HUES64 (cell line): ENCODE measurements at regions not wholly inside any gene's neighbourhood (a gene's known extent, or its start where the extent isn't known, plus 50 kb on each side); places are given as distances from the start of the nearest gene placed in this dataset.
"Not testable (repeated sequence)": the region's sequence is repeated elsewhere in the genome, so short reads cannot be mapped to it uniquely, and the experiment has no call there.

Source experiments
- H3K27ac ChIP-seq: 2 replicates; pipeline ENCODE4 v1.7.0; 2013; ENCODE audit warnings: low read depth, low read length, inconsistent platforms
- H3K27me3 ChIP-seq: 2 replicates; pipeline ENCODE4 v1.6.1; 2013; ENCODE audit warnings: mild to moderate bottlenecking, low read length; ENCODE audit not compliant: insufficient read depth
- H3K36me3 ChIP-seq: 2 replicates; pipeline ENCODE4 v1.6.1; 2013; ENCODE audit warnings: mild to moderate bottlenecking, low read length; ENCODE audit not compliant: insufficient read depth
- H3K4me1 ChIP-seq: 2 replicates; pipeline ENCODE4 v1.6.1; 2013; ENCODE audit warnings: mild to moderate bottlenecking, low read length, moderate library complexity; ENCODE audit not compliant: insufficient read depth
- H3K4me3 ChIP-seq: 2 replicates; pipeline ENCODE4 v1.5.1; 2013; ENCODE audit warnings: mild to moderate bottlenecking, low read length, moderate library complexity
- H3K9ac ChIP-seq: 2 replicates; pipeline ENCODE4 v1.6.1; 2013; ENCODE audit warnings: mild to moderate bottlenecking, low read depth, low read length
- H3K9me3 ChIP-seq: 2 replicates; pipeline ENCODE4 v1.6.1; 2013; ENCODE audit warnings: low read depth, low read length; ENCODE audit not compliant: insufficient read depth
- WGBS: fragments of 150-250, 120-280 bp; methylation state at CpG from one replicate; pipeline ENCODE4 v1.1.7; 2013; ENCODE audit warnings: missing lambda C conversion rate; 5-methylcytosine and 5-hydroxymethylcytosine counted together

GRCh38 chr5:3163626-3164025 lies 412.1 kb upstream of the IRX2 start:
- Histone ChIP-seq H3K27me3 (no peaks in the 10 kb centered on the region), H3K4me3 (no peak overlapping the region), H3K9ac (no peak overlapping the region), H3K36me3 (no peaks in the 10 kb centered on the region), H3K9me3 (peaks cover 23% of the 10 kb centered on the region), H3K27ac (no peak overlapping the region), H3K4me1 (no peaks in the 10 kb centered on the region)
- 93% methylated on average over 6 of the region's 6 CpGs for WGBS

DNA sequence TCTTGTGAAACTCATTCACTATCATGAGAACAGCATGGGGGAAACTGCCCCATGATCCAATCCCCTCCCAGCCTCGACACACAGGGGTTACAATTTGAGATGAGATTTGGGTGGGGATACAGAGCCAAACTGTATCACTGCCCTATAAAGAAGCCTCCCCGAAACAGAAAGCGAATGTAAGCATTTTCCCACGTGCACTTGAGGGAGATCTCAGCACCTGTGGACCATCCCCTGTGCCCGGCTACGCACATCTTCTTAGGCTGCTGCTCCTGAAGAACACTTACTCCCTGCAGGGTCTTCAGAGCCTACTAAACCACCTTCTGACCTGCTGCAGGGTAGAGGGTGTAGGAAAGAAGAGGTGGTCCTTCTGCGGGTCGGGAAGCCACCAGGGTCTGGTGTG lies 410.2 kb upstream of the IRX2 start:
- Histone ChIP-seq H3K36me3 (no peaks in the 10 kb centered on the region), H3K27ac (no peak overlapping the region), H3K9ac (no peak overlapping the region), H3K9me3 (peaks cover 6% of the 10 kb centered on the region; the same call in 1 of the 2 replicates), H3K27me3 (no peaks in the 10 kb centered on the region), H3K4me1 (no peaks in the 10 kb centered on the region), H3K4me3 (no peak overlapping the region)
- WGBS = 69% methylated on average over 7 of the region's 8 CpGs

DNA sequence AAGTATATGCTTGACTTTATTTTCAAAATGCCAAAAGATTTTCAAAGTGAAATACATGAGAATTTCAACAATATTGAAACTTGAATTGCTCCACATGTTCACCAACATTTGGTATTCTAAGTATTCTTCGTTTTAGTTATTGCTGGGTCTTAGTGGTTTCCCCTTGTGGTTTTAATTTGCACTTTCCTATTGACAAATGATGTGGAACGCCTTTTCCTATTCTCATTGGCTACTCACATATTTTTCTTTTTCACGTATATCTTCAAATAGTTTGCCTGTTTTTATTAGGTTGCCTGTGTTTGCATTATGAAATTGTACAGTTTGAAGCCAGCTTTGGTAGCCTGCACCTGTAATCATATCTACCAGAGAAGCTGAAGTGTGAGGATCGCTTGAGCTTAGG lies 405.7 kb upstream of the IRX2 start:
- Histone ChIP-seq H3K27ac (no peak overlapping the region), H3K9ac (no peak overlapping the region), H3K9me3 (no peaks in the 10 kb centered on the region), H3K27me3 (no peaks in the 10 kb centered on the region), H3K4me3 (no peak overlapping the region), H3K36me3 (no peaks in the 10 kb centered on the region), H3K4me1 (peaks cover 7% of the 10 kb centered on the region; the same call in 1 of the 2 replicates)
- whole genome bisulfite sequencing = 67% methylated on average over 4 of the region's 4 CpGs

GRCh38 chr5:3155717-3156116 lies 404.2 kb upstream of the IRX2 start:
- H3K4me3 ChIP-seq = no peak overlapping the region
- H3K9ac ChIP-seq = no peak overlapping the region
- H3K9me3 ChIP-seq = no peaks in the 10 kb centered on the region
- WGBS = 96% methylated on average over 10 of the region's 10 CpGs
- peaks cover 7% of the 10 kb centered on the region; the same call in 1 of the 2 replicates for H3K4me1 ChIP-seq
- no peaks in the 10 kb centered on the region for H3K36me3 ChIP-seq
- no peak overlapping the region for H3K27ac ChIP-seq
- no peaks in the 10 kb centered on the region for H3K27me3 ChIP-seq

DNA sequence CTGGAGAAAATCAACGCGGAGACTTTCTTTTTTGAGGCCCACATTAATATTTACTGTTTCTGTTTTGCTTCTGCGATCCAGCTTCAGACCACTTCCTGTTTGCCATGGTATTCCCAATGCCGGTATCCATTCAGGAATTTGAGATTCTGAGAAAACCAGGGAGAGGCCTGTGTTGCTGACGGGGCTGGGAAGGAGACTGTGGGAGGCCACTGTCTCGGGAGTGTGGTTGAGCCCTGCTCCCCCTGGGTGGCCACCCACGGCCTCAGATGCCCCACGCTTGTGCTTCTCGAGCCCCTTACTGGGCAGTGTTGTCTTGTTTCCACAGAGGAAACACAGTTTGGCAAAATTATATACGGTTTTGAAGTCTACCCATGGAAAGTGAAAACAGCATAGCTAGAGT lies 403.6 kb upstream of the IRX2 start:
- Histone ChIP-seq H3K9ac (no peak overlapping the region), H3K9me3 (no peaks in the 10 kb centered on the region), H3K27me3 (no peaks in the 10 kb centered on the region), H3K36me3 (no peaks in the 10 kb centered on the region), H3K27ac (no peak overlapping the region), H3K4me3 (no peak overlapping the region), H3K4me1 (peaks cover 7% of the 10 kb centered on the region; the same call in 1 of the 2 replicates)
- WGBS = 70% methylated on average over 10 of the region's 10 CpGs

- no peak overlapping the region for H3K9ac ChIP-seq
- H3K27ac ChIP-seq = no peak overlapping the region
- no peaks in the 10 kb centered on the region for H3K9me3 ChIP-seq
- H3K4me3 ChIP-seq = no peak overlapping the region
- H3K27me3 ChIP-seq = no peaks in the 10 kb centered on the region
- no peaks in the 10 kb centered on the region for H3K36me3 ChIP-seq
- 58% methylated on average over 3 of the region's 4 CpGs for WGBS
- H3K4me1 ChIP-seq = peaks cover 7% of the 10 kb centered on the region; the same call in 1 of the 2 replicates
These were observed 402.4 kb upstream of the IRX2 start for GRCh38 chr5:3153906-3154305.

DNA sequence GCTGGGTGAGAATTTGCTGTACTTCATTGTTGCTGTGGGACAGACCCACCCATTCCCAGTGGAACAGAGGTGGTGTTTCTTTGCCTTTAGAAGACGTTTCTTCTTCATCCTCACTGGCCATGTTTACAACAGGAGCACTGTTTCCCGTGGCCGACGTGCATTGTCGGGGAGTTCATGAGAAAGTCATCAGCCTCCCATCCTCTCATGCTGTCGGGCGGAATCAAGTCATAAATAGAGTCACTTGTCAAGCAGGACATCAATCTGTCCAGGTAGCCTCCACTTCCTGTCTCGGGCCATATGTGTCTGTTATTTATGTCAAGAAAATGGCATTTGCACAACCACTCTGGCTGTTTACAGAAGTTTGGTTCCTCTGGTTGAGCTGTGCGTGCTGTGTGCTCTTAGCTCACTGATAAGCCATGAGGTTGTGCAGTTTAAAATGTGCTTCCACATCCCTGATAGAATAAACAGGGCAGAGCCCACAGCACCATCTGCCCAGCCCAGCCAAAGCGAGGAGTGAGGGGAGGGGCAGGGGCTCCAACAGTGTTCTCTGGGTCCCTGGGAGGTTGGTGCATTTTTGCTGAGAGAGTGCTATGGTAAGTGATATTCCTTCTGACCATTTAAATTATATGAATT lies 401.9 kb upstream of the IRX2 start:
- no peaks in the 10 kb centered on the region for H3K9me3 ChIP-seq
- no peaks in the 10 kb centered on the region for H3K36me3 ChIP-seq
- WGBS = 92% methylated on average over 10 of the region's 10 CpGs
- no peak overlapping the region for H3K27ac ChIP-seq
- peaks cover 7% of the 10 kb centered on the region; the same call in 1 of the 2 replicates for H3K4me1 ChIP-seq
- no peak overlapping the region for H3K9ac ChIP-seq
- no peak overlapping the region for H3K4me3 ChIP-seq
- no peaks in the 10 kb centered on the region for H3K27me3 ChIP-seq

- Histone ChIP-seq H3K4me1 (peaks cover 4% of the 10 kb centered on the region; the same call in 1 of the 2 replicates), H3K9me3 (no peaks in the 10 kb centered on the region), H3K9ac (no peak overlapping the region), H3K4me3 (no peak overlapping the region), H3K36me3 (no peaks in the 10 kb centered on the region), H3K27me3 (no peaks in the 10 kb centered on the region), H3K27ac (no peak overlapping the region)
- 83% methylated on average over 9 of the region's 9 CpGs for WGBS
These were observed 398.4 kb upstream of the IRX2 start for GRCh38 chr5:3149899-3150298.

GRCh38 chr5:3147405-3147804 lies 395.9 kb upstream of the IRX2 start:
- H3K4me3 ChIP-seq, H3K4me1 ChIP-seq, H3K9ac ChIP-seq, H3K27me3 ChIP-seq, H3K9me3 ChIP-seq, H3K27ac ChIP-seq, H3K36me3 ChIP-seq: not testable (repeated sequence)
- no CpG with 5 or more reads among the region's 1 CpG for WGBS

- 92% methylated on average over 5 of the region's 5 CpGs for WGBS
- H3K4me3 ChIP-seq = no peak overlapping the region
- H3K27ac ChIP-seq = no peak overlapping the region
- no peaks in the 10 kb centered on the region for H3K9me3 ChIP-seq
- H3K27me3 ChIP-seq = no peaks in the 10 kb centered on the region
- H3K9ac ChIP-seq = no peak overlapping the region
- no peaks in the 10 kb centered on the region for H3K4me1 ChIP-seq
- no peaks in the 10 kb centered on the region for H3K36me3 ChIP-seq
These were observed 394.2 kb upstream of the IRX2 start for GRCh38 chr5:3145641-3146040.

DNA sequence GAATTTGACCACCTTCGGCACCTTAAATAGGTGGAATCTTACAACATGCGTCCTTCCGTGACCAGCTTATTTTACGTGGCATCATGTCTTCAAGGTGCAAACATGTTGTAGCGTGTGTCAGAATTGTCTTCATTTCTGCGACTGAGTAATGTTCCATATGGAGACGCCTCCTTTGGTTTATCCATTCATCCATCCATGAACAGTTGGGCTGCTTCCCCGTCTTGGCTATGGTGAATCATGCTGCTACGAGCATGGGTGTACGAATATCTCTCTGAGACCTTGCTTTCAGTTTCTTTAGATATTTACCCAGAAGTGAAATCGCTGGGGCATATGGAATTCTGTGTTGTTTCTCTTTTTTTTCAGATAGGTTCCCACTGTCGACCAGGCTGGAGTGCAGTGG lies 391.9 kb upstream of the IRX2 start:
- H3K27me3 ChIP-seq = no peaks in the 10 kb centered on the region
- no peaks in the 10 kb centered on the region for H3K9me3 ChIP-seq
- no peak overlapping the region for H3K9ac ChIP-seq
- no peak overlapping the region for H3K4me3 ChIP-seq
- no peaks in the 10 kb centered on the region for H3K36me3 ChIP-seq
- H3K4me1 ChIP-seq = no peaks in the 10 kb centered on the region
- no peak overlapping the region for H3K27ac ChIP-seq
- 96% methylated on average over 12 of the region's 12 CpGs for WGBS
